ENCODE measurements at regions not wholly inside any gene's neighbourhood (a gene's known extent, or its start where the extent isn't known, plus 50 kb on each side); places are given as distances from the start of the nearest gene placed in this dataset.

DNA sequence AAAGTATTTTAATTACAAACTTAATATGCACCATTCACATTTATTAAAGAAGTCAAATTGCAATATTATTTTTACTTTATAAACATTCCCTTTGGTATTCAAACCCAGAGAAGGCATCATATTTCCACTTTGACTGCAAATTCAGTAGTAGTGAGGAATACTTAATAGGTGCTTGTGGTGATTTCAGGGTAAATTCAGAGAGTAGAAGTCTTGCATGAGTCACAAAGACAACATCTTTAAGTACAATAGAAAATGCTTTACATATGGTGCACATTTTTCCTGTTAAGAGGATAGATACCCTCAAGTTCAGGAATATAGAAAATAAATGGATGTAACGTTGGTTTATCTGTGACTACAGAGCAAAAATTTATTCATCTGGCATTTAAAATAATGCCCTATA is 390.2 kb downstream of the TENT5A start:
- TF ChIP-seq ZNF274 (IDR thresholded peaks at IDR 0.05; ENCODE audit: low read depth, low read length), result no peak
- TF ChIP-seq CTCF (IDR thresholded peaks at IDR 0.05 in 2 of 3, conservative IDR thresholded peaks at IDR 0.05 in 1 of 3; ENCODE audit: borderline replicate concordance in 1 of 3, insufficient read depth in 1 of 3, low read depth in 2 of 3, low read length in 2 of 3), result no peak
- TF ChIP-seq POLR2A (IDR thresholded peaks at IDR 0.05; ENCODE audit: borderline replicate concordance, extremely low read depth, insufficient read depth, insufficient read length), result no peak
- no peak for TF ChIP-seq MAX (IDR thresholded peaks at IDR 0.05)
- TF ChIP-seq POLR2AphosphoS5 (IDR thresholded peaks at IDR 0.05; ENCODE audit: low read depth, low read length), result no peak
- TF ChIP-seq JUND (IDR thresholded peaks at IDR 0.05), result no peak
- TF ChIP-seq EZH2 (IDR thresholded peaks at IDR 0.05), result no peak
- TF ChIP-seq ZFX (IDR thresholded peaks at IDR 0.05), result no peak
- no peak for TF ChIP-seq RAD21 (IDR thresholded peaks at IDR 0.05; ENCODE audit: low read depth)
- TF ChIP-seq CEBPB (IDR thresholded peaks at IDR 0.05; ENCODE audit: low read depth), result no peak
- no peak for TF ChIP-seq SIN3A (IDR thresholded peaks at IDR 0.05; ENCODE audit: low read depth)
